ENCODE measurements at regions not wholly inside any gene's neighbourhood (a gene's known extent, or its start where the extent isn't known, plus 50 kb on each side); places are given as distances from the start of the nearest gene placed in this dataset.

GRCh38 chr11:69393178-69393832 is 88.2 kb upstream of the LINC01488 start:
- no peak for DNase-seq (ENCODE audit: low read depth in 2 of 2)

- no peak for DNase-seq (ENCODE audit: low read depth in 2 of 2)
Observed at GRCh38 chr11:69393865-69394233, 87.6 kb upstream of the LINC01488 start.

GRCh38 chr11:69394234-69394868 is 87.1 kb upstream of the LINC01488 start:
- DNase-seq (ENCODE audit: low read depth in 2 of 2), result no peak

GRCh38 chr11:69394869-69395246 is 86.6 kb upstream of the LINC01488 start:
- no peak for DNase-seq (ENCODE audit: low read depth in 2 of 2)

- no peak for DNase-seq (ENCODE audit: low read depth in 2 of 2)
Observed at GRCh38 chr11:69395287-69395686, 86.2 kb upstream of the LINC01488 start.

- no peak for DNase-seq (ENCODE audit: low read depth in 2 of 2)
Observed at GRCh38 chr11:69396051-69396947, 85.2 kb upstream of the LINC01488 start.

GRCh38 chr11:69396948-69397307 is 84.5 kb upstream of the LINC01488 start:
- no peak for DNase-seq (ENCODE audit: low read depth in 2 of 2)

- DNase-seq (ENCODE audit: low read depth in 2 of 2), result no peak
Observed at GRCh38 chr11:69397732-69398131, 83.7 kb upstream of the LINC01488 start.

- DNase-seq (ENCODE audit: low read depth in 2 of 2), result no peak
Observed at GRCh38 chr11:69398529-69399492, 82.7 kb upstream of the LINC01488 start.

- DNase-seq (ENCODE audit: low read depth in 2 of 2), result no peak
Observed at GRCh38 chr11:69400140-69400539, 81.3 kb upstream of the LINC01488 start.

GRCh38 chr11:69400771-69401590 is 80.5 kb upstream of the LINC01488 start:
- no peak for DNase-seq (ENCODE audit: low read depth in 2 of 2)

GRCh38 chr11:69401715-69402114 is 79.7 kb upstream of the LINC01488 start:
- DNase-seq (ENCODE audit: low read depth in 2 of 2), result no peak

GRCh38 chr11:69402251-69402887 is 79.1 kb upstream of the LINC01488 start:
- DNase-seq (ENCODE audit: low read depth in 2 of 2), result no peak

GRCh38 chr11:69403556-69404215 is 77.8 kb upstream of the LINC01488 start:
- DNase-seq (ENCODE audit: low read depth in 2 of 2), result no peak

GRCh38 chr11:69406060-69406459 is 75.4 kb upstream of the LINC01488 start:
- DNase-seq (ENCODE audit: low read depth in 2 of 2), result no peak

- no peak for DNase-seq (ENCODE audit: low read depth in 2 of 2)
Observed at GRCh38 chr11:69409812-69410645, 71.4 kb upstream of the LINC01488 start.

- no peak for DNase-seq (ENCODE audit: low read depth in 2 of 2)
Observed at GRCh38 chr11:69411257-69411924, 70.1 kb upstream of the LINC01488 start.

Measured in stimulated activated CD8-positive, alpha-beta memory T cell treated with anti-CD3 and anti-CD28 coated beads, Interleukin-7, amount 100 ng/mL, for 4 hours (primary cell).